ENCODE measurements at regions not wholly inside any gene's neighbourhood (a gene's known extent, or its start where the extent isn't known, plus 50 kb on each side); places are given as distances from the start of the nearest gene placed in this dataset.

- TF ChIP-seq POLR2A (IDR thresholded peaks at IDR 0.05; ENCODE audit: low read depth, low read length), result no peak
- no peak for TF ChIP-seq POLR2AphosphoS5 (IDR thresholded peaks at IDR 0.05; ENCODE audit: low read depth, low read length)
- no peak for TF ChIP-seq TAF1 (IDR thresholded peaks at IDR 0.05; ENCODE audit: low read depth, low read length)
- no peak for TF ChIP-seq PAX5 (IDR thresholded peaks at IDR 0.05; ENCODE audit: insufficient read depth, low read length, severe bottlenecking)
- no peak for TF ChIP-seq POU2F2 (IDR thresholded peaks at IDR 0.05; ENCODE audit: low read depth, low read length)
- TF ChIP-seq SPI1 (IDR thresholded peaks at IDR 0.05; ENCODE audit: low read depth, low read length), result peak; percentile 77
Measured at GRCh38 chr7:131039355-131039762, 288.3 kb upstream of the MKLN1 start.
